HG03575 (cell line): ENCODE measurements at regions not wholly inside any gene's neighbourhood (a gene's known extent, or its start where the extent isn't known, plus 50 kb on each side); places are given as distances from the start of the nearest gene placed in this dataset.
"Not testable (repeated sequence)": the region's sequence is repeated elsewhere in the genome, so short reads cannot be mapped to it uniquely, and the experiment has no call there.

Source experiments
- ATAC-seq: cut with Tn5 transposase; IDR thresholded peaks from one replicate; pipeline ENCODE4 v1.9.1; 2021; ENCODE audit not compliant: unreplicated experiment, insufficient number of reproducible peaks, low FRiP score; ENCODE audit errors: extremely low read depth

DNA sequence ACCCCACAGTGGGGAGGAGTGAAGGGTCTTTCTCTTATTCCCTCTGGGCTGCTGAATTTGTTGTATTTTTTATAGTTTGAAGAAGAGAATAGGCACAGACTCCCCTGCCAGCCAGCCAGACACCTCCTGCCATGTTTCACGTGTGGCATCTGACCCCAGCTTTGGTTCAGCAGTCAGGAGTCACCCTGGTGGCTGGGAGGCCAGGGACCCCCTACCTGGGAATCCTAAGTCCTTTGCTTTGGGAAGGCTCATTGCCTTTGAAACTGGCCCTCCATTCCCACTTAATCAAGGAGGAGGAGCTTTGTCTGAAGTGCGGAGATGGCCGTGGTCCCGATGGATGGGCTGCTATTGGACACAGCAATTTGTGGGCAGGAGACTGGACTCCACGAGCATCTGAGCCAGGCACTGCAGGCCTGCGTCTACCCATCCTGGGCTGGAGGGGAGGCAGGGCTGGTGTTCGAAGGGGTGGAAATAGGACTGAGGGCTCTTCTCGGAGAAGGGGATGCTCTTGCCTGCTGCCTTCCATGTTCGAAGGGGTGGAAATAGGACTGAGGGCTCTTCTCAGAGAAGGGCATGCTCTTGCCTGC is 196.1 kb downstream of the DLL1 start:
- ATAC-seq, result no peak

DNA sequence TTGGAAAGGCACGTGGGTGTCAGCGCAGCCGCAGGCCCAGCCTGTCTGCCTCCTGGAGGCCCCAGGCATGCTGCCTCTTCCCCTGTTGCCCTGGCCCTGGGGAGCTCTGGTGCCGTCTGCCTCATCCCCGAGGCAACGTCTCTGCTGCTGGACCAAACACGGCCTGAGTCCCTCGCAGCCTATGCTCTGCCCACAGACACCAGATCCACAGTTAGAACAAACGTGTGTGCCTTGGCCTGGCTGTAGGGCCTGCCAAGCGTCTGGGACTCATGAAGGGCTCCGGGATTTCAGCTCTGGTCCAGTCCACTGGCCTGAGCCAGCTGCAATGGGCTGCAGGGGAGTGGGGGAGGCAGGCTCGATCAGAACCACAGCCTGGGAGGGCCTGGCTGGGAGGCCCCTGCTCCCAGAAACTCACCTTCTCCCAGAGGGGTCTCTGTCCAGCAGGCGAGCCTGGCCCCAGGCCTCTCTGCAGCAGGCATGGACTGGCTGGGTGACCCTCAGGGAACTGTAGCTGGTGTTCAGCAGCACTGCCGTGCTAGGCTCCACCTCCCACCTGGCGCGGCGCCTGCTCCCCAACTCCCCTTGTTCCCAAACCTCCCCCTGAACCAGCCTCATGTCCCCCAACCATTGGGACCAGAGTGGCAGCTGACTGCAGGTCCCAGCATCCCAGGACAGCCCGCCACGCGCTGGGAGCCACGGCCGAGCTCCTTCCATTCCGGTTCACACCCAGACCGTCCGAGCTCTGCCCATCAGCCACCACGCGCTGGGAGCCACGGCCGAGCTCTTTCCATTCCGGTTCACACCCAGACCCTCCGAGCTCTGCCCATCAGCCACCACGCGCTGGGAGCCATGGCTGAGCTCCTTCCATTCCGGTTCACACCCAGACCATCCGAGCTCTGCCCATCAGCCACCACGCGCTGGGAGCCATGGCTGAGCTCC is 197.0 kb downstream of the DLL1 start:
- no peak for ATAC-seq

DNA sequence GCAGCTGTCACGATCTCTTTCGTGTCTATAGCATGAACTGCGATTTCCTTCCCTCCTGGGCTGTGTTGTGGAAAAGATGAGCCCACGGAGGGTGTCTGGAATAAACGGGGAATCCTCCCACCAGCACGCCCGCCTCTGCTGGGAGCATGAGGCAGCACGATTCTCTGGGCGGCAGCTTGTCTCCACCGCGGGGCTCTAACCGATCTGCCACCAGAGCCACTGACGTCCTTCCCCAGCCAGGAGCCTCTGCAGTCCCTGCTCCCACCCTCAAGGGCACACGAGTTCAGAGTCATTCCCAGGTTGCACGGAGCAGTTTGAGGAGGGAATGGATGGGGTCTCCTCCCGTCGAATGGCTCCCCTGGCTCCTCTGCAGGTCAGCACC is 197.6 kb downstream of the DLL1 start:
- no peak for ATAC-seq

- ATAC-seq, result no peak
Observed at GRCh38 chr6:170092826-170093225, 198.1 kb downstream of the DLL1 start.

GRCh38 chr6:170091639-170092579 is 199.0 kb downstream of the DLL1 start:
- ATAC-seq, result no peak

- ATAC-seq, result no peak
Observed at GRCh38 chr6:170091000-170091638, 199.8 kb downstream of the DLL1 start.

GRCh38 chr6:170090561-170090960 is 200.3 kb downstream of the DLL1 start:
- no peak for ATAC-seq

DNA sequence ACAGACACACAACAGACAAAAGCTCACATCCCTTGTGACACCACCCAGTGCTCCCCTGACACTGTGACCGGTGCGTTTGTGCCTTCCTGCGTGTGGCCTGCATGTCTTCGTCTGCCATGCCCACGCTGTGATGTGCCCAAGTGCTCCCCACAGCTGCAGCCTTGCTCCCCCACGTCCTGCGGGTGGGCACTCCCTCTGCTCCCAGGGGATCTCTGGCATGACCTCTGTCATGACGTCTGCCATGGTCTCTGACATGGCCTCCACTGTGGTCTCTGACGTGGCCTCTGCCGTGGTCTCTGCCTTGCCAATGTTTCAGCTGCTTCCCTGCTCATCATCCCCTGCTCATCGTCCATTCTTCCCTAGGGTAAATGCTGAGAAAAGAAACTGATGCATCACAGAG is 200.9 kb downstream of the DLL1 start:
- ATAC-seq, result peak; percentile 15

- ATAC-seq, result no peak
Observed at GRCh38 chr6:170088582-170088955, 202.3 kb downstream of the DLL1 start.

DNA sequence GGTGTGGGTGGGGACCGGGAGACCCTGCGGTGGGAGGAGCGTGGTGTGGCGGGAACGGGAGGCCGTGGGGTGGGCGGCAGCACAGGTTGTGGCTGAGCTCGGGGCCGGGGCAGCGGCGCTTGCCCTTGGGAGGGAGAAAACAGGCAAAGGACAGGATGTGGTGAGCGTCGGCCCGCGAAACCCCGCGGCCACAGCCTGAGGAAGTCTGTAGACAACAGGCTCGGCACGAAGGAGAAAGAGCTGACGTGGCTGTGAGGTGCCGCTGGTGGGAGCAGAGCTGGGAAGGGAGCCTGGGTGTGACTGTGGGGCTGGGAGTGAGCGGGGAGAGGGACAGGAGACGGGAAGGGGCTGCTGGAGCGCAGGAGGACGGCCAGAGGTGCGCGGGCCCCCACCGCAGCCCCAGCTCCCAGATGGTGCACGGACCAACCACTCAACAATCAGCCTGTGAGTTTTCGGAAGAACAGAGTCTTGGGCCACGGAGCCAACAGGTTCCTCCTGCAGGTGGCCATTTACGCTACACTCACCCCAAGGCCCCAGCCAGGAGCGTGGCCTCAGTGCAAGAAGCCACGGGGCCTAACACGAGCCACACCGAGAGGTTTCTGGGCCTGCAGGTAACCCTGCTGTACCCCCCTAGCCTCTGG is 202.8 kb downstream of the DLL1 start:
- ATAC-seq, result no peak

DNA sequence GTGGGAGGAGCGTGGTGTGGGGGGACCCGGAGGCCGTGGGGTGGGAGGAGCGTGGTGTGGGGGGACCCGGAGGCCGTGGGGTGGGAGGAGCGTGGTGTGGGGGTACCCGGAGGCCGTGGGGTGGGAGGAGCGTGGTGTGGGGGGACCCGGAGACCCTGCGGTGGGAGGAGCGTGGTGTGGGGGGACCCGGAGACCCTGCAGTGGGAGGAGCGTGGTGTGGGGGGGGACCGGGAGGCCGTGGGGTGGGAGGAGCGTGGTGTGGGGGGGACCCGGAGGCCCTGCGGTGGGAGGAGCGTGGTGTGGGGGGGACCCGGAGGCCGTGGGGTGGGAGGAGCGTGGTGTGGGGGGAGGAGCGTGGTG is 203.5 kb downstream of the DLL1 start:
- not testable (repeated sequence) for ATAC-seq

DNA sequence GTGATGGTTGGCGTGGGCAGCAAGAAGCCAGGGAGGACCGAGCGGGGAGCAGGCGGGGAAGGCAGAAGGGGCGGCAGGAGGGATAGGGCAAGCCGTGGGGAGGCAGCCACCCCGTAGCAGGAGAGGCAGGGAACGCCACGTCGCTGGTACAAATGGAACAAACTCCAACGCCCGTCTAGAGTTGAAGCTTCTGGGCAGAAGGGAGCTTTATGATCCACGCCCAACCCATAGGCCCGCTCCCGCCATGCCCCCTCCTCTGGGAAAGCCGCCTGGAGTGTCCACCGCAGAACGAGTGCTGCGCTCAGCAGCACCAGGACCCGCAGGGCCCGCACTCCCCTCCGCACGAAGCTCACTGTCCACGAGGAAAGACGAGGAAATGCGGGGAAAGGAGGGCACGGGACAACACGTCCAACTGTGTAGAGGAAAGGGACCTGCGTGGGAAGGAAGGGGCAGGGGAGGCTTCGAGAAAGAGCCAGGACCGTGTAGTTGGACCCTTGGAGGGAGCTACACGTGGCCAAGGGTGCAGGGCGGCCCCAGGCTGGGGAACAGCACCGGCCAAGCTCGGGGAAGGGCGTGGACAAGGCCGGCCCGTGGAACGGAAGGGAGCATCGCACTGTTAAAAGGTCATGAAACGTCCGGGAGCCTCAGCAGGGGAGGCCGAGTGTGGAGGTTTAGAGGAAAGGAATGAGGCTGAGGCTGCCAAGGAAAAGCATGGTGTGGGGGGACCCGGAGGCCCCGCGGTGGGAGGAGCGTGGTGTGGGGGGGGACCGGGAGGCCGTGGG is 204.0 kb downstream of the DLL1 start:
- no peak for ATAC-seq

GRCh38 chr6:170085475-170086401 is 205.1 kb downstream of the DLL1 start:
- no peak for ATAC-seq

DNA sequence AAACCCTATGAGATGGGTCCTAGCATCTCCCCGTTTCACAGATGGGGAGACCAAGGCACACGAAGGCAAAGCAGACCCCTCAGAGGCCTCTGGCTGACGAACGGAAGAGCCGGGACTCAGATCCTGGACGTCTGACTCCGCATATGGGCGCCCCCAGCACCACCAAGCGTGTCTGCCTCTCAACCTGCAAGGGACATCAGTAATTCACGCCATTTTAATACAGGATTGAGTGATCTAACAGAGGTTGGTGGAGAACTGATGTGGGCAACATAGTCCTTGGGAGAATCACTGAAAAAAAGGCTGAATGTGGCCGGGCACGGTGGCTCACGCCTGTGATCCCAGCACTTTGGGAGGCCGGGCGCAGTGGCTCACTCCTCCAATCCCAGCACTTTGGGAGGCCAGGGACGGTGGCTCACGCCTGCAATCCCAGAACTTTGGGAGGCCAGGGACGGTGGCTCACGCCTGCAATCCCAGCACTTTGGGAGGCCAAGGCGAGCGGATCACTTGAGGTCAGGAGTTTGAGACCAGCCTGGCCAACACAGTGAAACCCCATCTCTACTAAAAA is 206.6 kb downstream of the DLL1 start:
- no peak for ATAC-seq

- ATAC-seq, result no peak
Observed at GRCh38 chr6:170083236-170084051, 207.4 kb downstream of the DLL1 start.
